Muscle of arm (tissue), 1 donor: ENCODE measurements at regions not wholly inside any gene's neighbourhood (a gene's known extent, or its start where the extent isn't known, plus 50 kb on each side); places are given as distances from the start of the nearest gene placed in this dataset.
"Not testable (repeated sequence)": the region's sequence is repeated elsewhere in the genome, so short reads cannot be mapped to it uniquely, and the experiment has no call there.

Experiments
- DNase-seq: peaks from one replicate; pipeline ENCODE4 v3.0.0-alpha.2; 2013

GRCh38 chr11:106277484-106277883, 200.0 kb downstream of the AASDHPPT start:
- no peak for DNase-seq

GRCh38 chr11:106278391-106278790, 200.9 kb downstream of the AASDHPPT start:
- no peak for DNase-seq

DNA sequence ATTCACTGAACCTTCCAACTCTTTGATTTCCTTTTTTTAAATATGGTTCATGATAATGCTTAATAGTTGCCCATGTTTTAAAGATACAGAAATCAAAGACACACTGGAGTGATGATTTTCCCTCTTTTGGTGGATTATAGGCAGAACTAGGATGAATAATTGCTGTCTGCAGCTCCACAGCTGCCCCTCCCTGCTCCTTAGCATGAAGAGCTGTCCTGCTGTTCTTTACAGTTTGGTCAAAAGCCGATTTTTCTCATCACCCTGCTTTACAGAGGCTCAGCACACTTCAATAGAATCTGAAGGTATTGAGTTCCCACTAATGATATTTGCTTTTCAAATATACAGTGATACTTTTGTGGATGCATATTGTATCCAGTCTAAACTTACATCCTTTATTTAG, 202.6 kb downstream of the AASDHPPT start:
- DNase-seq: no peak

DNA sequence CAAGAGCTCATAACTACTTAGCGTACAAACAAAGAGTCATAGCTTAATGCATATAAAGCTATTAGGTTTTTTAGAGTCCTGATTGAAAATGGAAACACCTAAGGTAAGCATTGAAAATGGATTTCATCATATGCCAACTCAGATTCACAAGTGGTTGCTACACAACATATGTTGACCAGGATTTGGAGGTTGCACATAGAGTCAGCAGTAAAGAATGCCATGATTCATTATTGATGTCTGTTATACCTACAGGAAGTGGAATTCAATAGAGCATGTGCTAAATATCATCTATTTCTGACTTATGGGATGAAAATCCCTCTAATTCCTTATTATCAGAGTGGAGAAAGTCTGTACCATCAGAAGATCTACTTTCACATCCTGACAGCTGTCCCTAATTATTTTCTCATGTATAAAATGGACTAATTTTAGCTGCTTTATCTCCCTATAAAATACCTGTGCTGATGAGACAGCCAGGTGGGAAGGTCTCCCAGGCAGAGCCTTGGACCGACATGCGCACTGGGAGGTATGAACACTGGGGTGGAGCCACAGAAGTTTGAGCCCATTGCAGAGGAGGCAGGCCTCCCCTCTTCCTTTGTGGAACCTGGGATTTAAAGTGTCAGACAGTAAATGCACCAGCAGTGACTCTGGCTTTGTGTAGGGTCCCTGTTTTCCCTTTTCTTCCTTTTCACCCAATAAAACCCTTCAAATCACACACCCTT, 204.2 kb downstream of the AASDHPPT start:
- DNase-seq: no peak

GRCh38 chr11:106286881-106287504, 209.5 kb downstream of the AASDHPPT start:
- DNase-seq: no peak

DNA sequence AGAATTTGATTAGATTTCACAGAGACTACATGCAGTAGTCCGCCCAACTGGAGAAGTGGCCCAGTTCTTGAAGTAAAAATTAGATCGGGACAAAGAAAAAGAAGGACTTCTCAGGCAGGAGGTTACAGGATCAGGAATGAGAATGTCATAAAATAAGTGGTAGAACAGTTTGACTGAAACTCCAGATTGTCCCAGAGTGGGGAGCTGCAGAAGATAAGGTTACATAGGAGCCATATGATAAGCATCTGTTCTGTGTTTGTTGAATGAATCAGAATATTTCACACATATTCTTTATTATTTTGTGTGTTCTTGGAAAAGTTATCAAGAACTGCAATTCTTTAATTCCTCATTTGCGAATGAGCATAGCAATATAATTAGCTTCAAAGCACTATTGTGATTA, 210.6 kb downstream of the AASDHPPT start:
- no peak for DNase-seq

DNA sequence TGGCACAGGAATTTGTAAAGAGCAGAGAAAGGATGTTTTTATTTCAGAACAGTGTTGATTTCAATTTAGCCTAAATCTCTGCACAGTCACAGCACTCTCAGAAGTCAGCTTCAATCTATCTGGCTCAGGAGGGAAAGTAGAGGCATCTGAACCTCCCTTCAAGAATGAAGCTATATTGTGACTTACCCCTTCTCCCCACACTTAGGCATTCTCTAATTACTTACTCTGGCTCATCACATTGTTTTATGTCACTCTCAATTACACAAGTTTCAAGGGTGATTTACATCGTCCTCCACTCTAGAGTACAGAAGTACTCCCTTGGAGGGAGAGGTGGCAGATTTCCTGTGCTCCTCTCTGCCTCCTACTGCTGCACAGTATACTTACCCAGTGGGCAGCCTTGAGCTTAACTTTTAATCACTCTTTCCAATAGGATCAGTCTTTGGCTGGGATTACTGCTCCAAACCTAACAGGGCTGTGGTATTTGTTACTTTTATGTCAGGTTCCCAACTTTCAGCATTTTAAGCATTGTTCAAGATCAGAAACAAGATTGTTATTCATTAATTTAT, 211.4 kb downstream of the AASDHPPT start:
- DNase-seq: no peak

GRCh38 chr11:106292526-106292925, 215.1 kb downstream of the AASDHPPT start:
- no peak for DNase-seq

DNA sequence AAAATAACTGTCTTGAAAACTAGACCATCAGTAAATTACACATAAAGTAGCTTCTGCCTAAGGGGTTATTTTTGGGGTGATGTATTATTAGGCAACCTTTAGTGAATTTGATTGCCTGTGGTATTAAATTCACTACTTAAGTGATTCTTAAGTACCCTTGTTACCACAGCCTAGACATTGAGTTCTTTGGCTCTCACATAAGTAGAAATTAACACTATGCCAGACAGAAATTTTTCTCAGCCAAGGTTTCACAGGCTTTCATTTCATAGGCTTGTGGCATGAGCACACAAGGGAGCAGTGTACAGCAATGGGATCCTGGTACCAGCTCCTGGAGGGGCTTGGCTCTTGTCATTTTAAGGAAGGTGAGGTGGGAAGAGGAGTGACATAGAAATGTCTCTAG, 218.5 kb downstream of the AASDHPPT start:
- DNase-seq: no peak

- no peak for DNase-seq
Measured at GRCh38 chr11:106302416-106302815, 225.0 kb downstream of the AASDHPPT start.

- no peak for DNase-seq
Measured at GRCh38 chr11:106304274-106304673, 226.8 kb downstream of the AASDHPPT start.

DNA sequence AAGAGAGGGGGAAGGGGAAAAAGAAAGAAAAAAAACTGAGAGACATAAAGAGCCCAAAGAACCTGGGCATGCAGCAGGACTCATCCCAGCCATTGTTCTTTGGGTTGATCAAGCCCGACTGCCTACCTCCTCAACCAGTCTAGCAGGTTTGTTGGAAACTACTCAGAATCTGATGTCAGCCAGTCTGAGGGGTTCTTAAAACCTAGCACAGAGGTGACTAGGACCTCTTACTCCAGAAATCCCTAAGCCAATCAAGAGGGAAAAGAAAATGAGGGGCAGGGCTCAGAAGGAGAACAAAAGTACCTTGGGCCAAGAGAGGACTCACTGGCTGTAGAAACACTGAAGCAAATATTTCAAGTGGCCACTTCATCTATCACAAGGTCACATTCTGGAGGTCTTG, 228.0 kb downstream of the AASDHPPT start:
- no peak for DNase-seq

GRCh38 chr11:106306942-106307341, 229.5 kb downstream of the AASDHPPT start:
- no peak for DNase-seq

- no peak for DNase-seq
Measured at GRCh38 chr11:106309070-106309684, 231.7 kb downstream of the AASDHPPT start.

GRCh38 chr11:106311531-106312230, 234.2 kb downstream of the AASDHPPT start:
- no peak for DNase-seq

- not testable (repeated sequence) for DNase-seq
Measured at GRCh38 chr11:106317208-106317773, 239.8 kb downstream of the AASDHPPT start.

GRCh38 chr11:106321601-106322000, 244.1 kb downstream of the AASDHPPT start:
- DNase-seq: no peak

DNA sequence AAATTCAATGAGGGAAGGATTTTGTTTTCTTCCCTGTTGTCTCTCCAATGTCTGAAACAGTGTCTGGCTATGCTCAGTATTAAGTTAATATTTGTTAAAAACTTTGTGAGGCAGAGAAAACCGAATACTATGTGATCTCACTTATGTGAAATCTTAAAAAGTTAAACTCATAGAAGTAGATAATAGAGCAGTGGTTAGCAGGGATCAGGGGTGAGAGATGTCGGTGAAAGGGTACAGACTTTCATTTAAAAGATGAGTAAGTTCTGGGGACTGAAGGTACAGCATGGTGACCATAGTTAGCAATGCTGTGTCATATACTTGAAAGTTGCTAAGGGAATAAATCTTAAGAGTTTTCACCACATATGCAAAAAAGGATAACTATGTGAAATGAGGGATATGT, 244.6 kb downstream of the AASDHPPT start:
- no peak for DNase-seq

DNA sequence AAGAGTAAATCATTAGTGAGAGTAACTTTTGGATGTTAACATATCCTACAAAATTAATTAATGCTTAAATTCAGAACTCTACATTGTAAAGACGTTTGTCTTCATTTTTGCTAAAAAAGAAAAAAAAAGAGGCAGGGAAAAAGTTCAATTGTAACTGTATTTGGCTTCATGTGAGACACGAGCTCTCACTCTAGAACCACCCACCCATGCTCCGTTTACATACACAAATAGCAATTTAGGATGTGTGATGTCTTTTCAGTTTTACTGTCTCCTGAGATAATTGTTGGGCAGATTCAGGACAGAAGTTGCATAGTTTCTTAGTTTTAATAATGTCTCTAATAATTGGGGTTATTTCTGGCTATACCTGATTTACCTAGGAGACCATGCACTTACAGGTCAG, 248.6 kb downstream of the AASDHPPT start:
- DNase-seq: no peak

- no peak for DNase-seq
Measured at GRCh38 chr11:106327134-106327533, 249.7 kb downstream of the AASDHPPT start.

DNA sequence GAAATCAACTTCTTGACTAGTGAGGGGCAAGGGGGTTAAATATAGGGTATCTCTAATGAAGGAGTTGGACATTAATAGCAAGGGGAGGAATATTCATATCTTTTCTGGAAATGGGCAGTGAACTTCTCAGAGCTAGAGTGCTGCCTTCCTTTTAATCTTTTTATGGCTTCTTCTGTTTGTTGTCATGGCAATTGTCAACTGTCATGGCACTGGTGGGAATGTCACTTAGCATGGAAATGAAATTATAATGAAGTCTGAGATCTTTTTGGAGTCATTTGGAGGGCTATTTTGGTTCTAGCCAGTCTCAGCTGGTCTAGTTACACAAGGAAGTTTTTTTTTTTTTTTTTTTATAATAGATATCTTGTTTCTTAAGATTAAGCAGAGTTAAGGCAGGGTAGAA, 250.2 kb downstream of the AASDHPPT start:
- no peak for DNase-seq
